ENCODE measurements at regions not wholly inside any gene's neighbourhood (a gene's known extent, or its start where the extent isn't known, plus 50 kb on each side); places are given as distances from the start of the nearest gene placed in this dataset.

- 74% methylated on average over 6 of the region's 6 CpGs for WGBS, 2 donors
- TF ChIP-seq CTCF (IDR thresholded peaks at IDR 0.05) (no peak), EP300 (IDR thresholded peaks at IDR 0.05) (no peak), POLR2A (IDR thresholded peaks at IDR 0.05) (no peak)
Observed at GRCh38 chr14:61866932-61867920, 105.0 kb downstream of the SNAPC1 start.

GRCh38 chr14:61868846-61869245, 106.6 kb downstream of the SNAPC1 start:
- no peak for TF ChIP-seq CTCF (IDR thresholded peaks at IDR 0.05)
- no peak for TF ChIP-seq EP300 (IDR thresholded peaks at IDR 0.05)
- TF ChIP-seq POLR2A (IDR thresholded peaks at IDR 0.05), result no peak
- no peak overlapping the region for H3K27ac ChIP-seq
- H3K27me3 ChIP-seq, result no peaks in the 10 kb centered on the region
- no peak overlapping the region for H3K4me3 ChIP-seq
- H3K36me3 ChIP-seq, result no peaks in the 10 kb centered on the region
- H3K9me3 ChIP-seq, result peaks cover 0 to 8% (median 3%) of the 10 kb centered on the region in 4 donors
- 39 to 97% methylated on average over 1 of the region's 1 CpG for WGBS, 2 donors
- no peaks in the 10 kb centered on the region for H3K4me1 ChIP-seq
- no peak for DNase-seq (ENCODE audit: low spot score in 2 of 2)

More at GRCh38 chr14:61866932-61867920, 105.0 kb downstream of the SNAPC1 start:
- no peak for DNase-seq (ENCODE audit: low spot score in 2 of 2)
- H3K9me3 ChIP-seq, result peaks cover 0 to 8% (median 3%) of the 10 kb centered on the region in 4 donors
- H3K27ac ChIP-seq, result no peak overlapping the region
- H3K36me3 ChIP-seq, result no peaks in the 10 kb centered on the region
- no peak overlapping the region for H3K4me3 ChIP-seq
- no peaks in the 10 kb centered on the region for H3K27me3 ChIP-seq
- H3K4me1 ChIP-seq, result no peaks in the 10 kb centered on the region

- H3K27me3 ChIP-seq, result no peaks in the 10 kb centered on the region
- DNase-seq (ENCODE audit: low spot score in 2 of 2), result no peak
- WGBS, 2 donors, result 74 to 82% methylated on average over 1 of the region's 1 CpG
- peaks cover 0 to 6% (median 0%) of the 10 kb centered on the region in 4 donors for H3K9me3 ChIP-seq
- no peak overlapping the region for H3K4me3 ChIP-seq
- H3K4me1 ChIP-seq, result no peaks in the 10 kb centered on the region
- TF ChIP-seq EP300 (IDR thresholded peaks at IDR 0.05), result no peak
- TF ChIP-seq POLR2A (IDR thresholded peaks at IDR 0.05), result no peak
- TF ChIP-seq CTCF (IDR thresholded peaks at IDR 0.05), result no peak
- H3K27ac ChIP-seq, result no peak overlapping the region
- H3K36me3 ChIP-seq, result no peaks in the 10 kb centered on the region
Observed at GRCh38 chr14:61870163-61870562, 107.9 kb downstream of the SNAPC1 start.

GRCh38 chr14:61872452-61872851, 110.2 kb downstream of the SNAPC1 start:
- no peaks in the 10 kb centered on the region for H3K27me3 ChIP-seq
- no peak for DNase-seq (ENCODE audit: low spot score in 2 of 2)
- 36 to 38% methylated on average over 1 of the region's 1 CpG for WGBS, 2 donors
- no peak overlapping the region for H3K27ac ChIP-seq
- no peaks in the 10 kb centered on the region for H3K4me1 ChIP-seq
- H3K4me3 ChIP-seq, result no peak overlapping the region
- H3K9me3 ChIP-seq, result peaks cover 0 to 6% (median 0%) of the 10 kb centered on the region in 4 donors
- H3K36me3 ChIP-seq, result no peaks in the 10 kb centered on the region
- TF ChIP-seq EP300 (IDR thresholded peaks at IDR 0.05), result no peak
- TF ChIP-seq CTCF (IDR thresholded peaks at IDR 0.05), result no peak
- TF ChIP-seq POLR2A (IDR thresholded peaks at IDR 0.05), result no peak

- Histone ChIP-seq H3K4me1 (no peaks in the 10 kb centered on the region), H3K4me3 (no peak overlapping the region), H3K36me3 (no peaks in the 10 kb centered on the region), H3K27ac (no peak overlapping the region), H3K27me3 (no peaks in the 10 kb centered on the region), H3K9me3 (peaks cover 0 to 2% (median 0%) of the 10 kb centered on the region in 4 donors)
- WGBS, 2 donors, result 100% methylated on average over 1 of the region's 1 CpG
- no peak for DNase-seq (ENCODE audit: low spot score in 2 of 2)
- no peak for TF ChIP-seq CTCF (IDR thresholded peaks at IDR 0.05)
- TF ChIP-seq EP300 (IDR thresholded peaks at IDR 0.05), result no peak
- no peak for TF ChIP-seq POLR2A (IDR thresholded peaks at IDR 0.05)
Observed at GRCh38 chr14:61875483-61875882, 113.3 kb downstream of the SNAPC1 start.
